ENCODE measurements at regions not wholly inside any gene's neighbourhood (a gene's known extent, or its start where the extent isn't known, plus 50 kb on each side); places are given as distances from the start of the nearest gene placed in this dataset.

- TF ChIP-seq CHD7 (IDR thresholded peaks at IDR 0.05; ENCODE audit: low read depth, low read length) = no peak
- no peak for TF ChIP-seq MEF2A (IDR thresholded peaks at IDR 0.05; ENCODE audit: control insufficient read depth, low read depth, low read length)
- TF ChIP-seq KAT2B (IDR thresholded peaks at IDR 0.05; ENCODE audit: low read depth, low read length) = no peak
- no peak for TF ChIP-seq ZFPM2 (CRISPR knock-in tag; IDR thresholded peaks at IDR 0.05)
- TF ChIP-seq RFX1 (IDR thresholded peaks at IDR 0.05) = no peak
- no peak for TF ChIP-seq ZNF324 (CRISPR knock-in tag; IDR thresholded peaks at IDR 0.05)
- no peak for TF ChIP-seq IRF9 (tag; IDR thresholded peaks at IDR 0.05)
- no peak for TF ChIP-seq CHD2 (IDR thresholded peaks at IDR 0.05; ENCODE audit: low read depth, low read length)
- TF ChIP-seq KHSRP (IDR thresholded peaks at IDR 0.05) = no peak
- no peak for TF ChIP-seq CTBP1 (IDR thresholded peaks at IDR 0.05; ENCODE audit: borderline replicate concordance)
- no peak for TF ChIP-seq ZBTB7A (IDR thresholded peaks at IDR 0.05; ENCODE audit: borderline replicate concordance, control insufficient read depth, low read depth, low read length)
- no peak for TF ChIP-seq SMAD3 (CRISPR knock-in tag; conservative IDR thresholded peaks at IDR 0.05)
- TF ChIP-seq ZNF444 (CRISPR knock-in tag; IDR thresholded peaks at IDR 0.05) = no peak
- no peak for TF ChIP-seq SNAPC5 (CRISPR knock-in tag; IDR thresholded peaks at IDR 0.05)
- TF ChIP-seq U2AF2 (optimal IDR thresholded peaks at IDR 0.05; ENCODE audit: low read depth, low read length) = no peak
These were observed 136.3 kb downstream of the HTR1A start (continued) for GRCh38 chr5:63825984-63826383.

Measured in K562 (cell line).